Right atrium auricular region (tissue), 2 donors: ENCODE measurements at regions not wholly inside any gene's neighbourhood (a gene's known extent, or its start where the extent isn't known, plus 50 kb on each side); places are given as distances from the start of the nearest gene placed in this dataset.

Experiments
- DNase-seq: peaks from one replicate; pipeline ENCODE4 v3.0.0-alpha.2; 2019; ENCODE audit warnings: low spot score
- H3K27ac ChIP-seq, 2 donors: fragments of 200-600 bp; sonication (generic); 1 replicate in 1 of 2; 2 replicates in 1 of 2; pipeline ENCODE4 v1.5.1; 2016 to 2019
- H3K27me3 ChIP-seq, 2 donors: fragments of 200-600 bp; sonication (generic); one replicate each; pipeline versions ENCODE4 v1.5.1 to v1.6.0; 2017 to 2019
- H3K36me3 ChIP-seq: fragments of 200-600 bp; sonication (generic); one replicate; pipeline ENCODE4 v1.5.1; 2016
- H3K4me1 ChIP-seq, 2 donors: fragments of 200-600 bp; sonication (generic); one replicate each; pipeline versions ENCODE4 v1.5.1 to v1.6.0; 2017 to 2019
- H3K4me3 ChIP-seq, 2 donors: fragments of 200-600 bp; sonication (generic); 1 replicate in 1 of 2; 2 replicates in 1 of 2; pipeline ENCODE4 v1.5.1; 2017 to 2019; ENCODE audit warnings: mild to moderate bottlenecking in 1 of 2, moderate library complexity in 1 of 2
- H3K9me3 ChIP-seq, 2 donors: fragments of 200-600 bp; sonication (generic); one replicate each; pipeline ENCODE4 v1.5.1; 2019
- TF ChIP-seq, protein P1 (sequence below), 2 donors: fragments of 200-600 bp; sonication (generic); IDR thresholded peaks; one replicate each; pipeline ENCODE4 v1.5.1; 2019; ENCODE audit warnings: antibody characterized with exemption in 2 of 2

DNA sequence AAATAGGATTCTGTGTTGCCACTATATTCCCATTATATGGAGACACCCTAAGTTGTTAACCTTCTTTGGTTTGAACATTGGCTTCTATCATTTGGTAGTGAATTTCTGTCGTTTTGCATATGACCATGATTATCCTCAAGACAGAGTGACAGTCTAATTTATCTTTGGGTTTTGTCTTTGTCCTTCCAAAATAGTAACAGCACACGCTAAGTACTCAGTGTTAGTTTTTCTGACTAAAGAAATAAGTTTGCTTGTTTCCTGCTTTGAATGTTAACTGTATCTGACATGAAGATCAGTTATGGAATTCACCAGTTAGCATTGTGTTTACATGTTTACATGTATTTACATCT is 352.5 kb upstream of the GRM7 start:
- no peak for DNase-seq
- H3K4me1 ChIP-seq: no peaks in the 10 kb centered on the region
- H3K27ac ChIP-seq: no peak overlapping the region
- no peak overlapping the region for H3K4me3 ChIP-seq
- TF ChIP-seq, protein P1, sequence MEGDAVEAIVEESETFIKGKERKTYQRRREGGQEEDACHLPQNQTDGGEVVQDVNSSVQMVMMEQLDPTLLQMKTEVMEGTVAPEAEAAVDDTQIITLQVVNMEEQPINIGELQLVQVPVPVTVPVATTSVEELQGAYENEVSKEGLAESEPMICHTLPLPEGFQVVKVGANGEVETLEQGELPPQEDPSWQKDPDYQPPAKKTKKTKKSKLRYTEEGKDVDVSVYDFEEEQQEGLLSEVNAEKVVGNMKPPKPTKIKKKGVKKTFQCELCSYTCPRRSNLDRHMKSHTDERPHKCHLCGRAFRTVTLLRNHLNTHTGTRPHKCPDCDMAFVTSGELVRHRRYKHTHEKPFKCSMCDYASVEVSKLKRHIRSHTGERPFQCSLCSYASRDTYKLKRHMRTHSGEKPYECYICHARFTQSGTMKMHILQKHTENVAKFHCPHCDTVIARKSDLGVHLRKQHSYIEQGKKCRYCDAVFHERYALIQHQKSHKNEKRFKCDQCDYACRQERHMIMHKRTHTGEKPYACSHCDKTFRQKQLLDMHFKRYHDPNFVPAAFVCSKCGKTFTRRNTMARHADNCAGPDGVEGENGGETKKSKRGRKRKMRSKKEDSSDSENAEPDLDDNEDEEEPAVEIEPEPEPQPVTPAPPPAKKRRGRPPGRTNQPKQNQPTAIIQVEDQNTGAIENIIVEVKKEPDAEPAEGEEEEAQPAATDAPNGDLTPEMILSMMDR (IDR thresholded peaks at IDR 0.05): no peak
- no peaks in the 10 kb centered on the region for H3K36me3 ChIP-seq
- no peaks in the 10 kb centered on the region for H3K9me3 ChIP-seq
- no peaks in the 10 kb centered on the region for H3K27me3 ChIP-seq

DNA sequence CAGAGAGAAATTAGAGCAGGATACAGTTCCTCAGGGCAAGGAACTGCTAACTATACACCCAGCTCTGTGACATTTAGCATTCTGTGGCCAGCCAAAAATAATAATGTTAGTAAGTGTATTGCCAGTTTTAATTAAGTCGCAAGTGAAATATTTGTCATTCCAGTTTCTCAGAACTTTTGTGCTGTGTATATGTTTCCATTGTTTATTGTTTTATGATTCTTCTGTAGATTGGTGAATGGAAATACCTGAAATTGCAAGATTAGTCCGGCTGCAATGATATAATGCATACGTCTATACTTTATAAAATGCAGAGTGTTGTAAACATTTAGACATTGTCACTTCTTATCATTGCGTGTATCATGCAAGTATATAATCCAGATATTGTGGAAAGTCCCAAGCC is 351.3 kb upstream of the GRM7 start:
- no peak for DNase-seq
- H3K9me3 ChIP-seq: no peaks in the 10 kb centered on the region
- TF ChIP-seq, protein P1 (IDR thresholded peaks at IDR 0.05): no peak
- H3K27me3 ChIP-seq: no peaks in the 10 kb centered on the region
- H3K4me1 ChIP-seq: no peaks in the 10 kb centered on the region
- no peak overlapping the region for H3K27ac ChIP-seq
- no peaks in the 10 kb centered on the region for H3K36me3 ChIP-seq
- no peak overlapping the region for H3K4me3 ChIP-seq

DNA sequence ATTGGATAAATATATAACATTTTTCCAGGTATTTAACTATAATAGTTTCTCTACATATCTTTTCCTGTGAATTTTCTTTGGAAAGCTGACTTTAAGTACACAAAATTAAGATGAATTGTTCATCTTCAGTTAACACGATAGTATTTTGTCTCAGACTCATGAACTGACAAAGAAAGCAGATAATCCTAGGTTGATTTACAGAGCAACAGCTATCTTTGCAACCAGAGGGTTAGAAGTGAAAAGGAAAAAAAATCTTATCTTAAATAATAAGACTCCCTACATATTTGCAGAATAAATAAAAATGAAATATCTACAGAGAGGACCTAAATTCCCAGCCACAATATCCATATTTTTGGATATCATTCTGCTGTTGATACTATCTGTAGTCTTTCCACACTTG is 350.2 kb upstream of the GRM7 start:
- TF ChIP-seq, protein P1 (IDR thresholded peaks at IDR 0.05): no peak
- no peak overlapping the region for H3K4me3 ChIP-seq
- no peak overlapping the region for H3K27ac ChIP-seq
- no peak for DNase-seq
- no peaks in the 10 kb centered on the region for H3K4me1 ChIP-seq
- no peaks in the 10 kb centered on the region for H3K36me3 ChIP-seq
- H3K27me3 ChIP-seq: no peaks in the 10 kb centered on the region
- no peaks in the 10 kb centered on the region for H3K9me3 ChIP-seq

DNA sequence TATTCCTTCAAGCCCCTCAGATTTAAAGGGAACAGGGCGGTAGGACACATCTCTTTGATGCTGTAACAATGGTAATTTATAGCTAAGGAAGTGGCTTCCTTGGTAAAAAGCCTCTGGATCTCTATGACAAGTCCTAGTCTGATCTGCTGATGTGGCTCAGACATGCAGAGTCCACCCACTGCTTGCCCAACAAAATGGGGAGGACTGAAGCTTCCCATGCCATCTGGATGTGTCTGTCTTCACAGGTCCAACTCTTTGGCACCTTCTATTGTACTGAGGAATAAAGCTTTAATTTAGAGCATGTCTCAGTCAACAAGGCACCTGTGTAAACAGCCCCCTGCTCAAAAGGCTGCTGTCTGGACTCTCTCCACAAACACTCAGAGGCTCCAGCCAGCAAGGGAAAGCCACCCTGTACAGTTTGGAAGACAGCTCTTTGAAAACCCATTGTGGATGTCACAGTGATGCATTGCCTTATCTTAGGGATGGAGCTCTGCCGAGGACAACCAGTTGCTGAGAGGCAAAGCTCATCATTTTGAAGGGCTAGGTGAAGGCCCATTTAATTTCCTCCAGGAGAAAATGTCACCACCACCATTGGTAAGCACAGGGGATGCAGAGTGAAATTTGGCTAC is 348.6 kb upstream of the GRM7 start:
- H3K27me3 ChIP-seq: no peaks in the 10 kb centered on the region
- TF ChIP-seq, protein P1 (IDR thresholded peaks at IDR 0.05): no peak
- H3K27ac ChIP-seq: no peak overlapping the region
- H3K4me3 ChIP-seq: no peak overlapping the region
- H3K4me1 ChIP-seq: no peaks in the 10 kb centered on the region
- no peaks in the 10 kb centered on the region for H3K9me3 ChIP-seq
- DNase-seq: no peak
- no peaks in the 10 kb centered on the region for H3K36me3 ChIP-seq

DNA sequence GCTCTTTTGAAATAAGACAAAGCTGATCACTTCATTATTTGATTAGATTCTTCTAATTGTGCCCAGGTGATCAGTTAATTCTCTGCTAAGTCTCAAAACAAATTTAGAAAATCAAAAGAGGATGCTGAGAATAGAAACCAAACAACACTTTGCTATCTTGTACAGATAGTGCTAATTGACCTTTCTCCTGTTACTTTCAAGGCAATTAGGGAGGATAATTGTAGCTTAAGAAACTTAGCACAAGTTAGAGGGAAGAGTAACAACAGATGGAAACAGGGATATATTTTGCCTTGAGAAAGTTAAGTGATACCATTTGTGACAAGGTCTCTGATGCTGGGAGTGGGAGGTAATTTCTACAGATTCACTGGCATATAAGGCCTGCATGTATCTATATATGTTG is 344.8 kb upstream of the GRM7 start:
- TF ChIP-seq, protein P1 (IDR thresholded peaks at IDR 0.05): no peak
- no peak for DNase-seq
- H3K27me3 ChIP-seq: no peaks in the 10 kb centered on the region
- no peak overlapping the region for H3K4me3 ChIP-seq
- H3K36me3 ChIP-seq: no peaks in the 10 kb centered on the region
- no peaks in the 10 kb centered on the region for H3K9me3 ChIP-seq
- H3K4me1 ChIP-seq: no peaks in the 10 kb centered on the region
- H3K27ac ChIP-seq: no peak overlapping the region

DNA sequence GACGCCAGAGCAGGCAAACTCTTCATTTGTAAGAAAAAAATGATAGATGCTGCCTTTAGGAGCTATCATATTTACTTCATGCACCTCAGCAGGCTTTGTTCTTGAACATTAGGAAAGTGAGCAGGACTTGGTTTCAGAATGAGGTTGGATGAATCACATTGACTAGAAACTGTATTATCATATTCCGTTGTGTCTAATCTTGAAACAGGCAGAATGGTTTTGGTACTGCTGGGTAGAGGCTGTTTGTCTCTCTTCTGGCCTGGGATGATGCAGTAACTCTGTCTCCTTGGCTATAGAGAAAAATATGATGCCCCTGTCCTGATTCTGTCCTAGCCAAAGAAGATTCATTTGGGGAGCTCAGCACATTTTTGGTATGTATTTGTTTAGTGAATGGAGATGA is 344.2 kb upstream of the GRM7 start:
- Histone ChIP-seq H3K4me1 (no peaks in the 10 kb centered on the region), H3K36me3 (no peaks in the 10 kb centered on the region), H3K27ac (no peak overlapping the region), H3K27me3 (no peaks in the 10 kb centered on the region), H3K4me3 (no peak overlapping the region), H3K9me3 (no peaks in the 10 kb centered on the region)
- TF ChIP-seq, protein P1 (IDR thresholded peaks at IDR 0.05): no peak
- DNase-seq: no peak
